Activated CD4-positive, alpha-beta T cell treated with anti-CD3 and anti-CD28 coated beads, Interleukin-2, amount 50 U/mL, for 4 hours (primary cell): ENCODE measurements at regions not wholly inside any gene's neighbourhood (a gene's known extent, or its start where the extent isn't known, plus 50 kb on each side); places are given as distances from the start of the nearest gene placed in this dataset.
"Not testable (repeated sequence)": the region's sequence is repeated elsewhere in the genome, so short reads cannot be mapped to it uniquely, and the experiment has no call there.

Source experiments
- DNase-seq, 2 experiments: peaks; one replicate each; pipeline ENCODE4 v3.0.0-alpha.2; 2020

GRCh38 chr17:30631651-30632050 is 154.4 kb downstream of the GOSR1 start:
- DNase-seq, result not testable (repeated sequence)

DNA sequence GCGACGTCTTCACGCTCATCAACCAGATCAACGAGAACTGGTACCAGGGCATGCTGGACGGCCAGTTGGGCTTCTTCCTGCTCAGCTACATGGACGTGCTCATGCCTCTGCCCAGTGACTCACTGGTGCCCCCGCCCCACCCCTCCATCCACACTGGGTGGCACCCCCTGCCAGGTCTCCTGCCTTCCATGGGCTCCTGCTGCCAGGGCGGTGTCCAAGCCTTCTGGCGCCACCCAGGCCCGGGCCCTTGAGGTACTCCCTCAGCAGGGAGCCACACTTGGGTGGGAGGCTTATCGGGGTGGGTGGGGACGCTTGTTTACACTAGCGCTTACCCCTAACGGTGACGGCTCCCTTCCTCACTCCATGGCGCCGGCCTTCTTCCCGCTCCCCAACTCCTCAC is 148.2 kb downstream of the GOSR1 start:
- DNase-seq, result not testable (repeated sequence)

DNA sequence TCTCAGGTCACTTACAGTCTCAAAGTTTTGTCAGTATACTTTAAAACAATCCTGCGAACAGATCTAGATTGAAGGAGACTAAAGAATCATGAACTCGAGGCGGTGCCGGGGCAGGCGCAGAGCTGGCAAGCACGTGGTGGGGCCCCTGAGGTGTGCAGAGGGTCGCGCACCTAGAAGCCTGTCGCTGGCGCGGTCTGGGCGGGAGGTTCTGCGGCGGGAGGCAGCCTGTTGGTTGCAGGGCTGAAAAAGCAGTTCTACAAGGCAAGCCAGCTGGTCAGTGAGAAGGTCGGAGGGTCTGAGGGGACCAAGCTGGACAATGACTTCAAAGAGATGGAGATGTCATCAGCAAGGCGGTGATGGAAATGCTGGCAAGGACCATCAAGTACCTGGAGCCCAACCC is 147.0 kb downstream of the GOSR1 start:
- not testable (repeated sequence) for DNase-seq

DNA sequence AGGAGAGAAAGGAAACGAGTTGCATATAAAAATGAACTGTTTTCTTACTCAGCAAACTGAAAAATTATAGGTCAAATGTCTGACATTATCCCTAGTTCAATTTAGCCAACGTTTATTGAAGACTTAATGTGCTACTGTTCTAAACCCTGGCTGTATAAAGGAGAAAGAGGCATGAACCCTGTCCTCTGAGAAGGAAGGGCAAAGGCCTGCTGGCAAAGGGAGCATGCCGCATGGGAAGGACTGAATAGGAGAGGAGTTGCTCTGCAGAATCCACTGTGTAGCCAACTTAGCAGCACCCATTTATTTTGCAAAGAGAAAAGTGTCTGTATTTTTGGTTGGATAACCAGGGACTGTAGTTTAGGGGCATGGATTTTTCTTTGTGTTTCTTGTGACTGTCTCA is 132.5 kb downstream of the GOSR1 start:
- not testable (repeated sequence) for DNase-seq

GRCh38 chr17:30605523-30605922 is 128.3 kb downstream of the GOSR1 start:
- DNase-seq, result no peak

DNA sequence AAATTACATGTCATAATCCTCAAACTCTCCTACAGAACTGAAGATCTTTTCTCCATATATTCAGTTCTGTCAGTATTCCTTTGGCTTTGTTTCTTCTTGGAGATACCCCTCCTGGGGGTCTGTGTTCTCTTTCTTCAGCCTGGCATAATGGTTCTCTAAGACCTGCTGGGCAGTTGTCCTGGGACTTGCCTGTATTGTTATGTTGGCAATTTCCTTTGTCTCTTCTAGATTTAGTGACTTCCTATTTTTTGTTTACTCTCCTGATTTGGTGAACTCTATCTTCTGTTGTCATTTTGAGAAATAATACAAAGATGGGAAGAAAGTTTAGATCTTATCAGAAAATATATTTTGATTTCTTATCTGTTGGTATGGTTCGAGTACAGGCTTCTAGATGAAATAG is 127.8 kb downstream of the GOSR1 start:
- DNase-seq, result no peak

- DNase-seq, result not testable (repeated sequence)
Measured at GRCh38 chr17:30602396-30602795, 125.2 kb downstream of the GOSR1 start.

DNA sequence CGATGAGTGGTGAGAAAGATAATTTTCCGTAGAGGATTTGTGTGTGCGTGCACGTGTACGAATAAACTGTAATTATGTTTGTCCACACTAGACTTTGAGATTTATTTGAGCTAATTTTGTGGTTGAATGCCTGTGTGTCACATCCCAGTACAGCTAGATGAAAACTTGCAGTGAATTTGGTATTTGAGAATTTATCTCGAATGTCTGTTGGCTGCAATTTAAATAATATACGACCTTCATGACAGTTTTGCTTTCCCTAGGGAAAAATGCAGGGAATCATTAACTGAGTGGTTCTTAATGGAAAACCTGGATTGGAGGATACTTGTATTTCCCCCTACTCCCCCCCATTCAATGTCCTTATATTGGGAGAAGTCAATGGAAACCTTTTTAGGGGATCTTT is 124.8 kb downstream of the GOSR1 start:
- not testable (repeated sequence) for DNase-seq

GRCh38 chr17:30600830-30601494 is 123.8 kb downstream of the GOSR1 start:
- peak in 1 of 2 experiments; percentile 4 for DNase-seq

- peak; percentile 29 to 32 for DNase-seq
Measured at GRCh38 chr17:30600060-30600829, 123.0 kb downstream of the GOSR1 start.

- DNase-seq, result no peak
Measured at GRCh38 chr17:30599428-30600059, 122.3 kb downstream of the GOSR1 start.

GRCh38 chr17:30597776-30598288 is 120.6 kb downstream of the GOSR1 start:
- DNase-seq, result no peak

GRCh38 chr17:30596948-30597775 is 120.0 kb downstream of the GOSR1 start:
- DNase-seq, result not testable (repeated sequence)

DNA sequence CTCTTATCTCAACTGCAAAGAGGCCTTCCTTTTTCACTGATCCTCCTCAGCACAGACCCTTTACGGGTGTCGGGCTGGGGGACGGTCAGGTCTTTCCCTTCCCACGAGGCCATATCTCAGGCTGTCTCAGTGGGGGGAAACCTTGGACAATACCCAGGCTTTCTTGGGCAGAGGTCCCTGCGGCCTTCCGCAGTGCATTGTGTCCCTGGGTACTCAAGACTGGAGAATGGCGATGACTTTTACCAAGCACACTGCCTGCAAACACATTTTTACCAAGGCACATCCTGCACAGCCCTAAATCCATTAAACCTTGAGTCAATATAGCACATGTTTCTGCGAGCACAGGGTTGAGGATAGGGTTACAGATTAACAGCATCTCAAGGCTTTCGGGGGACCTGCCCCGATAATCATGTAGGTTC is 117.8 kb downstream of the GOSR1 start:
- DNase-seq, result not testable (repeated sequence)

DNA sequence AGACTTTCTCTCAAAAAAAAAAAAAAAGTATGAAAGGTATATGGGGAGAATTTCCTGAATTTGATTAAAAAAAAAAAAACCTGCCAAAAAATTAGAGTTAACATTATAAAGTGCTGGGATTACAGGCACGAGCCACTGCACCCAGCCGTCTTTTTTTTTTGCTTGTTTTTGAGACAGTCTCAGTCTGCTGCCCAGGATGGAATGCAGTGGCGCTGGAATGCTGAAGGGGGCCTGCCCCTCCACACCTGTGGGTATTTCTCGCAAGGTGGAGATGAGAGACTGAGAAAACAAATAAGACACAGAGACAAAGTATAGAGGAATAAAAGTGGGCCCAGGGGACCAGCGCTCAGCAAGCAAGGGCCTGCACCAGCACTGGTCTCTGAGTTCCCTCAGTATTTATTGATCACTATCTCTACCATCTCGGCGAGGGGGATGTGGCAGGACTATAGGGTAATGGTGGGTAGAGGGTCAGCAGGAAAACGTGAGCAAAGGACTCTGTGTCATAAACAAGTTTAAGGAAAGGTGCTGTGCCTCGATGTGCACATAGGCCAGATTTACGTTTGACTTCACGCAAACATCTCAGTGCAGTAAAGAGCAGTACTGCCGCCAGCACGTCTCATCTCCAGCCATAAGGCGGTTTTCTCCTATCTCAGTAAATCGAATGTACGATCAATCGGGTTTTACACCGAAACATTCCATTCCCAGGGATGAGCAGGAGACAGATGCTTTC is 117.2 kb downstream of the GOSR1 start:
- no peak for DNase-seq

DNA sequence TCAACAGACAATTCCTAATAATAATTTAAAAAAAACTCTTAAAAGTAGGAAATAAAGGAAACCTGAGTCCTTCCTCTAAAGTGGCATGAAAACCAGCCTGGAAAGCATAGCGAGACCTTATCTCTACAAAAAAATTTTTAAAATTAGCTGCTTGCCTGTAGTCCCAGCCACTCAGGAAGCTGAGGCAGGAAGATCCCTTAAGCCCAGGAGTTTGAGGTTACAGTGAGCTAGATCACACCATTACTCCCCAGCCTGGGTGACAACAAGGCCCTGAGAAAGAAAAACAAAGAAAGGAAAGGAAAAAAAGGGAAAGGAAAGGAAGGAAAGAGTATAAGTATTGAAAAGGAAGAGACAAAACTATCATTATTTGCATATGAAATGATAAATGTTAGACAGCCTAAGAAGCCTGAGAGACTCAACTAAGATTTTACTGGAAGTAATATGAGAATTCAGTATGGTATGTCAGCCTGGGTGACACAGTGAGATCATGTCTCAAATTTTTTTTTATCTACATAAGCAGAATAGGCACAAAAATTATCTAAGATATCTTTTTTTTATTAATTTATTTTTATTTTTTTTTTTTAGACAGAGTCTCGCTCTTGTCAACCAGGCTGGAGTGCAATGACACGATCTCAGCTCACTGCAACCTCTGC is 113.0 kb downstream of the GOSR1 start:
- no peak for DNase-seq

GRCh38 chr17:30589431-30589830 is 112.2 kb downstream of the GOSR1 start:
- DNase-seq, result no peak

DNA sequence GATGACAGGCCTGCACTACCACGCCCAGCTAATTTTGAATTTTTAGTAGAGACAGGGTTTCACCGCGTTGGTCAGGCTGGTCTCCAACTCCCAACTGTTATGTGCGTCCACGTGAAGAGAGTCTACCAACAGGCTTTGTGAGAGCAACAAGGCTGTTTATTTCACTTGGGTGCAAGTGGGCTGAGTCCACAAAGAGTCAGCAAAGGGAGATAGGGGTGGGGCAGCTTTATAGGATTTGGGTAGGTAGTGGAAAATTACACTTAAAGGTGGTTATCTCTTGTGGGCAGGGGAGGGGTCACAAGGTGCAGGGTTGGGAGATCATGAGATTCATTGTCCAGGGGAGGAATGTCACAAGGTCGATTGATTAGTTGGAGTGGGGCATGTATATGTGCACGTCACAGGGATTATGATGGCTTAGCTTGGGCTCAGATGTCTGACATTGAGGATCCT is 111.6 kb downstream of the GOSR1 start:
- no peak for DNase-seq

DNA sequence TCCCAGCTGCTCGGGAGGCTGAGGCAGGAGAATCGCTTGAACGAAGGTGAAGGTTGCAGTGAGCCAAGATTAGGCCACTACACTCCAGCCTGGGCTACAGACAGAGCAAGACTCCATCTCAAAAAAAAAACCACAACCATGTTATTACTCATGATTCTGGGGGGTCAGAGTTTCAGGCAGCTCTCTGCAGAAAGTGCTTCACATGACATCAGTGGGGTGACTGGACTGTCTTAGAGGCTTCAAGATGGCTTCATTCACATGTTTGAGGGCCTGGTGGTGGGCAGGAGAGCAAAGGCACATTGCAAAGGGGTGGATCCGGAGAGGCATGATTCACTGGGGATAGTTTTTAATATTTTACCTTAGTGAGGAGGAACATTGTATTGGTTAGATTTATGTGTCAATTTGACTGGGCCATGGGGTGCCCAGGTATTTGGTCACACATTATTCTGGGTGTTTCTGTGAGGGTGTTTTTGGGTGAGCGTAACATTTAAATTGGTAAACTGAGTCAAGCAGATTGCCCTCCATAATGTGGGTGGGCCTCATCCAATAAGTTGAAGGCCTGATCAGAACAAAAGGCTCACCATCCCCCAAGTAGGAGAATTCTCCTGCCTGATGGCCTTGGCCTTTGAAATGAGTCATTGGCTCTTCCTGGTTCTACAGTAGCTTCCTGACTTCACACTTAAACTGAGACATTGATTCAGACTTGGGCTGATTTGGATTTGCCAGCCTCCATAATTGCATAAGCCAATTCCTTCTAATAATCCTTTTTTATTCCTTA is 109.8 kb downstream of the GOSR1 start:
- DNase-seq, result no peak

GRCh38 chr17:30584810-30585209 is 107.6 kb downstream of the GOSR1 start:
- DNase-seq, result no peak

DNA sequence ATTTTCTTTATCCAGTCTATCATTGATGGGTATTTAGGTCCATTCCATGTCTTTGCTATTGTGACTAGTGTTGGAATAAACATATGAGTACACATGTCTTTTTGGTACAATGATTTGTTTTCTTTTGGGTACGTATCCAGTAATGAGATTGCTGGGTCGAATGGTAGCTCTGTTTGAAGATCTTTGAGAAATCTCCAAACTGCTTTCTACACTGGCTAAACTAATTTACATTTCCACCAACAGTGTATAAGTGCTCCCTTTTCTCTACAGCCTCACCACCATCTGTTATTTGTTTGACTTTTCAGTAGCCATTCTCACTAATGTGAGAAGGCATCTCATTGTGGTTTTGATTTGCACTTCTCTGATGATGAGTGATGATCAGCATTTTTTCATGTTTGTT is 103.7 kb downstream of the GOSR1 start:
- DNase-seq, result no peak
